Left renal pelvis (tissue), 4 donors: ENCODE measurements at regions not wholly inside any gene's neighbourhood (a gene's known extent, or its start where the extent isn't known, plus 50 kb on each side); places are given as distances from the start of the nearest gene placed in this dataset.
"Not testable (repeated sequence)": the region's sequence is repeated elsewhere in the genome, so short reads cannot be mapped to it uniquely, and the experiment has no call there.

Source experiments
- DNase-seq, 4 donors: peaks; one replicate each; pipeline ENCODE4 v3.0.0-alpha.2; 2013; ENCODE audit warnings: low read depth in 4 of 4, low spot score in 3 of 4

- DNase-seq = no peak
Measured at GRCh38 chr12:88366101-88366500, 214.2 kb downstream of the KITLG start.

- no peak for DNase-seq
Measured at GRCh38 chr12:88367231-88367630, 213.0 kb downstream of the KITLG start.

- DNase-seq = not testable (repeated sequence)
Measured at GRCh38 chr12:88368077-88368476, 212.2 kb downstream of the KITLG start.

- no peak for DNase-seq
Measured at GRCh38 chr12:88371416-88372183, 208.7 kb downstream of the KITLG start.

GRCh38 chr12:88375306-88376305 lies 204.7 kb downstream of the KITLG start:
- no peak for DNase-seq

- no peak for DNase-seq
Measured at GRCh38 chr12:88377973-88378372, 202.3 kb downstream of the KITLG start.

- DNase-seq = no peak
Measured at GRCh38 chr12:88381466-88381865, 198.8 kb downstream of the KITLG start.

- DNase-seq = no peak
Measured at GRCh38 chr12:88383405-88383804, 196.9 kb downstream of the KITLG start.

- DNase-seq = no peak
Measured at GRCh38 chr12:88388566-88389540, 191.4 kb downstream of the KITLG start.

GRCh38 chr12:88390811-88391210 lies 189.5 kb downstream of the KITLG start:
- DNase-seq = no peak

GRCh38 chr12:88391556-88391955 lies 188.7 kb downstream of the KITLG start:
- DNase-seq = no peak

- DNase-seq = no peak
Measured at GRCh38 chr12:88393017-88393767, 187.1 kb downstream of the KITLG start.

GRCh38 chr12:88398031-88398430 lies 182.2 kb downstream of the KITLG start:
- no peak for DNase-seq

- DNase-seq = no peak
Measured at GRCh38 chr12:88399811-88400210, 180.5 kb downstream of the KITLG start.

GRCh38 chr12:88400302-88400701 lies 180.0 kb downstream of the KITLG start:
- DNase-seq = no peak

GRCh38 chr12:88401155-88401554 lies 179.1 kb downstream of the KITLG start:
- DNase-seq = no peak

GRCh38 chr12:88406905-88407304 lies 173.4 kb downstream of the KITLG start:
- DNase-seq = no peak

GRCh38 chr12:88408823-88409222 lies 171.4 kb downstream of the KITLG start:
- no peak for DNase-seq

GRCh38 chr12:88409257-88409656 lies 171.0 kb downstream of the KITLG start:
- DNase-seq = no peak

- DNase-seq = no peak
Measured at GRCh38 chr12:88411689-88412088, 168.6 kb downstream of the KITLG start.
